WTC11 (cell line): ENCODE measurements at regions not wholly inside any gene's neighbourhood (a gene's known extent, or its start where the extent isn't known, plus 50 kb on each side); places are given as distances from the start of the nearest gene placed in this dataset.

Experiments used
- AFF4 ChIP-seq: sonication (generic); formaldehyde crosslinking; IDR thresholded peaks from 2 replicates; pipeline ENCODE4 v1.8.1; 2023; ENCODE audit warnings: mild to moderate bottlenecking, missing genetic modification reagents, borderline replicate concordance
- CBFB ChIP-seq: sonication (generic); formaldehyde crosslinking; IDR thresholded peaks from 2 replicates; pipeline ENCODE4 v1.8.1; 2022; ENCODE audit warnings: mild to moderate bottlenecking, low read depth, missing genetic modification reagents
- CTCF ChIP-seq: fragments of 200-600 bp; IDR thresholded peaks from 2 replicates; pipeline ENCODE4 v1.8.0; 2022; ENCODE audit warnings: antibody characterized with exemption
- E2F4 ChIP-seq: sonication (generic); formaldehyde crosslinking; IDR thresholded peaks from 2 replicates; pipeline ENCODE4 v1.8.1; 2022; ENCODE audit warnings: low read depth, mild to moderate bottlenecking, moderate library complexity, missing genetic modification reagents, borderline replicate concordance
- OVOL2 ChIP-seq: fragments of 250-450 bp; sonication (Bioruptor Pico); IDR thresholded peaks from 2 replicates; pipeline ENCODE4 v1.9.0; 2021; ENCODE audit warnings: mild to moderate bottlenecking, borderline replicate concordance
- TCF7 ChIP-seq: sonication (generic); formaldehyde crosslinking; IDR thresholded peaks from 2 replicates; pipeline ENCODE4 v1.8.0; 2022; ENCODE audit warnings: mild to moderate bottlenecking, low read depth, missing genetic modification reagents, moderate library complexity
- USF2 ChIP-seq: sonication (generic); formaldehyde crosslinking; IDR thresholded peaks from 2 replicates; pipeline ENCODE4 v1.8.1; 2023; ENCODE audit warnings: mild to moderate bottlenecking, missing genetic modification reagents, moderate library complexity

- no peak for TF ChIP-seq CTCF
- TF ChIP-seq TCF7 (CRISPR knock-in tag), result no peak
- no peak for TF ChIP-seq AFF4 (CRISPR knock-in tag)
- no peak for TF ChIP-seq E2F4 (CRISPR knock-in tag)
- TF ChIP-seq CBFB (CRISPR knock-in tag), result no peak
- TF ChIP-seq USF2 (CRISPR knock-in tag), result no peak
- TF ChIP-seq OVOL2, result no peak
Observed at GRCh38 chr4:37765741-37766140, 60.7 kb upstream of the PGM2 start.
